HG03460 (cell line): ENCODE measurements at regions not wholly inside any gene's neighbourhood (a gene's known extent, or its start where the extent isn't known, plus 50 kb on each side); places are given as distances from the start of the nearest gene placed in this dataset.

ENCODE experiments used
- ATAC-seq: cut with Tn5 transposase; IDR thresholded peaks from one replicate; pipeline ENCODE4 v1.9.1; 2021; ENCODE audit not compliant: unreplicated experiment

GRCh38 chr2:220040346-220040745 lies 412.9 kb downstream of the SLC4A3 start:
- no peak for ATAC-seq

- ATAC-seq = no peak
These were observed 414.0 kb downstream of the SLC4A3 start for GRCh38 chr2:220041447-220041846.

GRCh38 chr2:220043155-220043989 lies 415.9 kb downstream of the SLC4A3 start:
- no peak for ATAC-seq

DNA sequence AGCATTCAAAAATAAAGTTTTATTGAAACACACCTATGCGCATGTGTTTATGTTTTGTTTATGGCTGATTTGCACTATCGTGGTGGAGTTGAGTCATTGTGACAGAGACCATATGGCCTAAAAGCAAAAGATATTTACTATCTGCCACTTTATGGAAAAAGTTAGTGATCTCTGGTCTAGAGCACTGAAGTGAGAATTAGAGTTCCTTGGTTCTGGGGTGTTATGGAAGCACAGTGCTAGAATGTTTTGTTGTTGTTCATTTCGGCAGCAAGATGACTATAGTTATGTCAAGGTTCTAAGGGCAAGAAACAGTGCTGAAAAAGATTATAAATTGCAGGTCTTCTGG lies 416.5 kb downstream of the SLC4A3 start:
- ATAC-seq = no peak

DNA sequence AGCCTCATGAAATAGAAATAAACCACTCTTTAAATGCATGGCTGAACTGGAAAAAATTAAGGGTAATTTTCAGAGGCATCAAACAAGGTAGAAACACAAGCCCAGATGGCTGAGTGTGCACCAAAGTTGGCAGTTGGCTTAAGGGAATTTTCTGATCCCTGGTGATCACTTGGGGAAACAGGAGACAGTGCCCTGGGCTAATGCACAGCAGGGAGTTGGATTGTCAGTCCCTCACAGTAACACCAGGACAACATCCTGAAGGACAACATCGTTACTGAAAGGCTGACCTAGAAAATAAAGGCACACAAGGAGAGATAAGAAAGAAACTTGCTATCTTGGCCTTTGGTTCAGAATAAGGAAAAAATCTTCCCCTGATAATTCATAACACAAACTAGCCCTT lies 417.0 kb downstream of the SLC4A3 start:
- no peak for ATAC-seq

DNA sequence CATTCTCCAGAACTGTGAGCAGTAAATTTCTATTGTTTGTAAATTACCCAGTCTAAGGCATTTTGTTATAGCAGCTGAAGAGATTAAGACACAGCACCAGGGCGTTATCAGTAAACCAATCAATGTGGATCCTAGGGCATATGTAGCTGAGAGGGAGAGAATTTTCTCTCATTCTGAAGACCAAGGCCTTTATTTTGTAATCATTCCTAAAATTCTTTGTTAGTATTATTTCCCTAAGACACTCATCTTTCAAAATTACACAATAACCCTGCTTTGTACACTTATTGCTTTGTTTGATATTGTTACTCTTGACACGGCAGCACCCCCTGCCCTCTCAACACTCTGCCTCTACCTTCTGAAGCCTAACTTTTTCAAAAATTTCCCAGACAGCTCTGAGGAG lies 419.1 kb downstream of the SLC4A3 start:
- no peak for ATAC-seq

- ATAC-seq = no peak
These were observed 424.3 kb downstream of the SLC4A3 start for GRCh38 chr2:220051716-220052115.

GRCh38 chr2:220053919-220054318 lies 426.5 kb downstream of the SLC4A3 start:
- ATAC-seq = no peak

GRCh38 chr2:220057391-220057790 lies 430.0 kb downstream of the SLC4A3 start:
- no peak for ATAC-seq

GRCh38 chr2:220057916-220058315 lies 430.5 kb downstream of the SLC4A3 start:
- no peak for ATAC-seq

GRCh38 chr2:220064111-220065030 lies 436.9 kb downstream of the SLC4A3 start:
- ATAC-seq = no peak

- ATAC-seq = no peak
These were observed 438.2 kb downstream of the SLC4A3 start for GRCh38 chr2:220065581-220065980.

- no peak for ATAC-seq
These were observed 441.4 kb downstream of the SLC4A3 start for GRCh38 chr2:220068846-220069245.

- ATAC-seq = no peak
These were observed 442.9 kb downstream of the SLC4A3 start for GRCh38 chr2:220070349-220070748.

DNA sequence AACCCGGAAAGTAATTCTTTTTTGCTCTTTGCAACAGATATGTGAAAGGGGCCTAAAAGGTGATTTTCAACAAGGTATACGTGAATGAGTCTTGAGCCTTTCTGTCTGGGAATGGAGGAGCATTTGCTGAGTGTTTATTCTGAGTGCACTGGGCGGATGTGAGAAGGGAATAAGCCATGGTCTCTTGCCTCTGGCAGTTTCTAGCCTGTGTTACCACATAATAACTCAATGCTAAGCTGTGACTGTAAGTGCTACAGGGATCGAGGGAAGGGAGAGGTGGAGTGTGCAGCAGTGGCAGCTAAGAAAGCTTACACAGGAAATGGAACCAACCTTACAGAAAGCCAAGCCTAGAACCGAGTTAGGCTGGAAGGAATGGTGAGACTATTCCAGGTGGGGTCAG lies 444.3 kb downstream of the SLC4A3 start:
- no peak for ATAC-seq

GRCh38 chr2:220072669-220073220 lies 445.3 kb downstream of the SLC4A3 start:
- ATAC-seq = no peak

DNA sequence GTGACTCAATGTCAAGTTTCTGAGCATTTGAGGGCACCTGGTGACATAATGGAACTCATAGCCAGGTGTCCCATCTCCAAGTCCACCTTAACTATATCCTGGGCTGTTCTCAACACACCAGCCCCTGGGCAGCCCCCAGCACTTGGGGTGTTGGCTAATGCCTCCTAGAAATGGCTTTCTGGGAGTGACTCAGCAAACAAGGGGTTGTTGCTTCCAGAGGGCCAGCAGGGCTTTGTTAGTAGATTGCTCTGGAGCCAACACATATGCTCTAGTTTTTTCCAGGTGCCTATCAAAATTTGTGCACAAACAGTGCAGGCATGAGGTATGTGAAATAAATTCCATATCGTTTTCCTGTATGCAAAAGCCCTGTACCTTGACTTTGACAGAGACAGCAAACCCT lies 448.4 kb downstream of the SLC4A3 start:
- ATAC-seq = no peak

DNA sequence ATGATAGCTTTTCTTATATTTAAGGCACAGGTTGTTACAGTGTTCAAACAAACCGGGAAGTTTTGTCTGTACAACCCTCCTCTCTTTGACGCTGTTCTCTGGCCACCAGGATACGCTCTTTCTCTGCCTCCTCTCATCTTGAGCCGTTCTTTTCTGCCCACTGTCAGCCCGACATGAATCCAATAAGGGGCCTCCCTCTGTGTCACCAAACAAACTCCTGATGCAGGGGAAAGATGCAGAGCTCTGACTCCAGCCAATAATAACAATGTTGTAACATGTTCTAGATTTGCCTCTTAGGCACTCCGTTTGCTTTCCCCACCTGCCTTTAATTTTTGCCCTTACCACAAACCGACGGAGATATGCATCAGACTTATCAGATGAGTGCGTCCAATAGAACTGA lies 449.3 kb downstream of the SLC4A3 start:
- ATAC-seq = no peak

DNA sequence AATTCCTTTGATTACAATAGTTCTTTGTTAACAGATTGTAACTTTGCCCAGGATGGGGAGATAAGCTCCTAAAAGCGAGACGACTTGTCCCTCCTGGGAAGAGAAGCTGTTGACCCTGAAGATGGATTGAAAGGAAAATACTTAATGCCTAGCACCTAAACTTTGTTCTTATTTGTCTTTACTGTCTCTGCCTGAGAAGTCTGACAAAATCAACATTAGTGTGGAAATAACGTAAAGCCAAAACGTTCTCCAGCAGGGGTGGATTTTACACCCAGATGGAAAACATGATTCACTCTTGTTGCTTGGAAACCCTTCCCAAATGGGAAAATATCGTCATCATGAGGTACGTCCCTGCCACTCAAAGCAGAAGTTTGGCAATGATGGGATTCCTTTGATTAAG lies 450.1 kb downstream of the SLC4A3 start:
- ATAC-seq = no peak

DNA sequence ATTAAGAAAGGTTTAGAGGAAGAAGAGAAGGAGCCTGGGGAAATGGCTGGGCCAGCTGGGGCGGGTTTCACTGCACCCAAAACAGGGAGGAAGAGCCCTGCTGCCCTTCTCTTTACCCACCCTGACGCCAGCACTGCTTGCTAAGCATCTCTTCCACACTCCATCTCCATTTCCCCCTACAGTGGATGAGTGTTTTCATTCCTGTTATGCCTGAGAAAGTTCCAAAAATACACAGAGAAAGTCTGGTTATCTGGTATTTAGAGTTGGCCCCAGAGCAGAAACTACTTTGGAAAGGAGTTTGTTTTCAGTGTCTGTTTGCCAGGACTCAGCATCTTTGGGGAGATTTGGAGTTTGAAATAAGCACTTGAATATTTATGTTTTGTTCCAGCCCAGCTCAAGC lies 451.0 kb downstream of the SLC4A3 start:
- ATAC-seq = no peak

- ATAC-seq = no peak
These were observed 452.2 kb downstream of the SLC4A3 start for GRCh38 chr2:220079595-220079994.

DNA sequence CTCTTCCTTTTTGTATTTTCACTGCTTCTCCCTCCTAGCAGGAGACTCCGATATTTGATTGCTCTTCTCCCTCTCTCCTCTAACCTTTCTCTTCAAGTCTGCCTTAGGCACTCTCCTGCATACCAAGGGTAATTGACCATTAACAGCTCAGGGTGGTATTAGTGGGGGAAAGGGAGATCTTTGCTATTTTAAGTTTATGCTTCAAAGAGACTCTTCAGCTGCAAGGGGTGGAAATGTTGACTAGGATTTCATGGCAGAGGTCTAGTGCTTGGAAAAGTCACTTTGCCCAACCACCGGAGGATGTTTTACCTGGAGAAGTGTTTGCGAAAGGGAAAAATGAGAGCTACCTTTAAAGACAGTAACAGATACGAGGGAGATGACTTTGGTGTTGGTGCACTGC lies 453.7 kb downstream of the SLC4A3 start:
- no peak for ATAC-seq
